Naive thymus-derived CD8-positive, alpha-beta T cell (primary cell): ENCODE measurements at regions not wholly inside any gene's neighbourhood (a gene's known extent, or its start where the extent isn't known, plus 50 kb on each side); places are given as distances from the start of the nearest gene placed in this dataset.

Experiments
- ATAC-seq, 2 donors: fragments of 150-1000 bp; cut with Tn5 transposase in 1 of 2; sonication (Bioruptor Pico), chemical (Tn5 transposase) in 1 of 2; 1 replicate in 1 of 2; 2 replicates in 1 of 2; pipeline ENCODE4 v1.10.0; 2021; ENCODE audit warnings: mild to moderate bottlenecking in 2 of 2, moderate library complexity in 2 of 2
- POLR2A ChIA-PET: fragments of 350-600 bp; sonication (Branson Sonifier 250); formaldehyde crosslinking; loops from one replicate; lab custom pipeline; 2021; ENCODE audit warnings: antibody characterized with exemption; lab: Charles Lee
- DNase-seq, 10 donors: peaks; one replicate each; pipeline versions ENCODE4 v3.0.0 to v3.0.0-alpha.2; 2020 to 2022
- H3K27ac Mint-ChIP-seq, 10 donors: one replicate each; pipeline ENCODE4 v1.8.0; 2020 to 2022; ENCODE audit warnings: mild to moderate bottlenecking in 10 of 10, mixed read lengths in 10 of 10, moderate library complexity in 4 of 10, inconsistent platforms in 1 of 10
- H3K27me3 Mint-ChIP-seq, 5 donors: one replicate each; pipeline ENCODE4 v1.8.0; 2021 to 2022; ENCODE audit warnings: mixed read lengths in 5 of 5
- H3K36me3 Mint-ChIP-seq, 3 donors: one replicate each; pipeline ENCODE4 v1.8.0; 2020 to 2022; ENCODE audit warnings: mixed read lengths in 3 of 3, mild to moderate bottlenecking in 2 of 3, inconsistent platforms in 1 of 3
- H3K4me1 Mint-ChIP-seq, 4 donors: one replicate each; pipeline ENCODE4 v1.8.0; 2021 to 2022; ENCODE audit warnings: mixed read lengths in 4 of 4
- H3K4me3 Mint-ChIP-seq, 10 donors: one replicate each; pipeline ENCODE4 v1.8.0; 2020 to 2022; ENCODE audit warnings: mild to moderate bottlenecking in 10 of 10, mixed read lengths in 10 of 10, moderate library complexity in 6 of 10, inconsistent platforms in 1 of 10
- H3K9me3 Mint-ChIP-seq, 9 donors: one replicate each; pipeline ENCODE4 v1.8.0; 2020 to 2022; ENCODE audit warnings: mixed read lengths in 9 of 9, mild to moderate bottlenecking in 3 of 9, inconsistent platforms in 1 of 9, moderate library complexity in 1 of 9

DNA sequence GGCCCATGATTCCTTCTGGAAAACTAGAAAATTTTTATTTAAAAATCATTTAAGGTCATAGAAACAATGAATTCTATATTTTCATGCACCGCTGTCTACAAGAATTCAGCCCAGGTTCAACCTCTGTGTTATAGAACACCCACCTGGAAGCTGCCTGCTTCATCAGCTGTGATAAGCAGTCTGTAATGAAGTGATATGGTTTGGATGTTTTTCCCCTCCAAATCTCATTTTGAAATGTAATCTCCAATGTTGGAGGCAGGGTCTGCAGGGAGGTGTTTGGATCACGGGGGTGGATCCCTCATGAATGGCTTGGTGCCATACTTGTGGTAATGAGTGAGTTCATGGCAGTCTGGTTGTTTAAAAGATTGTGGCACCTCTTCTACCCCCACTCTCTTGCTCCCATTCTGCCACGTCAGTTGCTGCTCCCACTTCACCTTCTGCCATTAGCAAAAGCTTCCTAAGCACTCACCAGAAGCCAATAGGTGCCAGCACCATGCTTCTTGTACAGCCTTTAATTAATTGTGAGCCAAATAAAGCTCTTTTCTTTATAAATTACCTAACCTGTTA lies 55.6 kb downstream of the MRPL32 start:
- H3K27me3 Mint-ChIP-seq = peaks cover 8 to 34% (median 24%) of the 10 kb centered on the region in 5 donors
- POLR2A ChIA-PET = no interaction called here
- H3K9me3 Mint-ChIP-seq = peaks cover 0 to 14% (median 4%) of the 10 kb centered on the region in 9 donors
- peaks cover 0 to 14% (median 0%) of the 10 kb centered on the region in 3 donors for H3K36me3 Mint-ChIP-seq
- no peak overlapping the region for H3K4me3 Mint-ChIP-seq
- H3K27ac Mint-ChIP-seq = no peak overlapping the region
- ATAC-seq (no peak), DNase-seq (no peak)
- no peaks in the 10 kb centered on the region for H3K4me1 Mint-ChIP-seq

GRCh38 chr7:42991024-42991423 lies 58.8 kb downstream of the MRPL32 start:
- POLR2A ChIA-PET = no interaction called here
- H3K36me3 Mint-ChIP-seq = peaks cover 0 to 6% (median 0%) of the 10 kb centered on the region in 3 donors
- peaks cover 0 to 2% (median 0%) of the 10 kb centered on the region in 4 donors for H3K4me1 Mint-ChIP-seq
- H3K4me3 Mint-ChIP-seq = no peak overlapping the region
- no peak for ATAC-seq
- H3K27ac Mint-ChIP-seq = no peak overlapping the region
- H3K27me3 Mint-ChIP-seq = peaks cover 9 to 51% (median 28%) of the 10 kb centered on the region in 5 donors
- no peak for DNase-seq
- peaks cover 0 to 6% (median 0%) of the 10 kb centered on the region in 9 donors for H3K9me3 Mint-ChIP-seq

GRCh38 chr7:42991913-42992591 lies 59.9 kb downstream of the MRPL32 start:
- POLR2A ChIA-PET = no interaction called here
- H3K9me3 Mint-ChIP-seq = no peaks in the 10 kb centered on the region
- peaks cover 0 to 2% (median 0%) of the 10 kb centered on the region in 4 donors for H3K4me1 Mint-ChIP-seq
- H3K36me3 Mint-ChIP-seq = no peaks in the 10 kb centered on the region
- H3K27me3 Mint-ChIP-seq = peaks cover 7 to 41% (median 23%) of the 10 kb centered on the region in 5 donors
- ATAC-seq (no peak), DNase-seq (no peak)
- H3K4me3 Mint-ChIP-seq = no peak overlapping the region
- no peak overlapping the region for H3K27ac Mint-ChIP-seq

DNA sequence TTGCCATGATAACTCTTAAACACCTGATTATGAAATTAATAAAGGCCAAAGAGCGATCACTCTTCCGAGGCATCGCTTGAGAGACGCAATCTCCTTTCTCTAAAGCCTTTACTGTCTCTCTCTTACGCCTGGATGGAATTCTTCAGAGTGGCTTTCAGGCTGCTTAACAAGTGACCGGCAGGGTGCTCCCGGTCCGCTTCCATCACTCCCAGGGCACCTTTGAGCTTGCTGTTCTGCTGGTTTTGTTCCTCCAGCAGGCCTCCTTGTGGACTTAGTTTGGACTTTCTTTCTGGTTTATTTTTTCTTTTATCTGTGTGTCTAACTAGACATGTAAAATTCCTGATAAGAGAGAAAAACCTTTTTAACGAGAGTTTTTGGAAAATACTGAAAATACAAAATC lies 60.9 kb downstream of the MRPL32 start:
- peaks cover 7 to 38% (median 23%) of the 10 kb centered on the region in 5 donors for H3K27me3 Mint-ChIP-seq
- no peak overlapping the region for H3K4me3 Mint-ChIP-seq
- no peaks in the 10 kb centered on the region for H3K36me3 Mint-ChIP-seq
- DNase-seq (no peak), ATAC-seq (no peak)
- POLR2A ChIA-PET = no interaction called here
- H3K9me3 Mint-ChIP-seq = no peaks in the 10 kb centered on the region
- H3K4me1 Mint-ChIP-seq = peaks cover 0 to 2% (median 0%) of the 10 kb centered on the region in 4 donors
- H3K27ac Mint-ChIP-seq = no peak overlapping the region

DNA sequence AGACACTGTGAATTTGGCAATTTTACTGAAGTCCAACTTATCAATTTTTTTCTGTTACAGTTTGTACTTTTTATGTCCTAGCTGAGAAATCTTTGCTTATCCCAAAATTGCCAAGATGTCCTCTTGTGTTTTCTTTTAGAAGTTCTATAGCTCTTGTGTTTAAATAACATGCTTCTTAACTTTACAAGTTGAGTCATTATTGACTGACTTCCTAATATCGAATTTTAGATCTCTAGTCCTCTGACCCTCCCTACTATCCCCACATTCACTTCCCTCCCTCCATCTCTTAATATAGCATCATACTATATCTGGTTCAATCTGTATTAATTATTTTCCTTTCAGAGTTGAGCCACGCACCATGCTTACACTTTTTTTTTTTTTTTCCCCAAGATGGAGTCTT lies 61.9 kb downstream of the MRPL32 start:
- ATAC-seq = no peak
- Mint-ChIP-seq H3K9me3 (peaks cover 0 to 3% (median 0%) of the 10 kb centered on the region in 9 donors), H3K27ac (no peak overlapping the region), H3K4me1 (peaks cover 0 to 2% (median 0%) of the 10 kb centered on the region in 4 donors), H3K36me3 (no peaks in the 10 kb centered on the region), H3K27me3 (peaks cover 7 to 38% (median 20%) of the 10 kb centered on the region in 5 donors), H3K4me3 (no peak overlapping the region)
- no peak for DNase-seq
- POLR2A ChIA-PET = no interaction called here

GRCh38 chr7:42997611-42998010 lies 65.4 kb downstream of the MRPL32 start:
- no peak overlapping the region for H3K27ac Mint-ChIP-seq
- no peak for ATAC-seq
- H3K4me3 Mint-ChIP-seq = no peak overlapping the region
- H3K9me3 Mint-ChIP-seq = peaks cover 0 to 3% (median 0%) of the 10 kb centered on the region in 9 donors
- peaks cover 4 to 25% (median 14%) of the 10 kb centered on the region in 5 donors for H3K27me3 Mint-ChIP-seq
- no peaks in the 10 kb centered on the region for H3K36me3 Mint-ChIP-seq
- POLR2A ChIA-PET = no interaction called here
- peaks cover 0 to 2% (median 0%) of the 10 kb centered on the region in 4 donors for H3K4me1 Mint-ChIP-seq
- no peak for DNase-seq

DNA sequence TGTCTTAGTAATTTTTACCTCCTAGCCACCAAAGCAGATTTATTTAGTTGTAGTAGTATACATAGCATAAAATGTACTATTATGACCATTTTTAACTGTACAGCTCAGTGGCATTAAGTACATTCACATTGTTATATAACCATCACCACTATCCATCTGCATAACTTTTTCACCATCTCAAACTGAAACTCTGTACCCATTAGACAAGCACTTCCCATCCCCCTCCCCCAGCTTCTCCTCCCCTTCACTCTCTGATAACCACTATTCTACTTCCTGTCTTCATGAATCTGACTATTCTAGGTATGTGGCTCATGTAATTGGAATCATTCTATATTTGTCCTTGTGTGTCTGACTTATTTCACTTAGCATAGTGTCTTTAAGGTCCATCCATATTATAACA lies 71.9 kb downstream of the MRPL32 start:
- peaks cover 12 to 22% (median 19%) of the 10 kb centered on the region in 5 donors for H3K27me3 Mint-ChIP-seq
- H3K4me3 Mint-ChIP-seq = no peak overlapping the region
- peaks cover 0 to 6% (median 2%) of the 10 kb centered on the region in 4 donors for H3K4me1 Mint-ChIP-seq
- POLR2A ChIA-PET = no interaction called here
- no peaks in the 10 kb centered on the region for H3K9me3 Mint-ChIP-seq
- H3K36me3 Mint-ChIP-seq = no peaks in the 10 kb centered on the region
- no peak for ATAC-seq
- peak overlapping the region in 1 of 10 donors; percentile 31 for H3K27ac Mint-ChIP-seq
- DNase-seq = no peak

- H3K9me3 Mint-ChIP-seq = no peaks in the 10 kb centered on the region
- no peak overlapping the region for H3K4me3 Mint-ChIP-seq
- POLR2A ChIA-PET = no interaction called here
- H3K27ac Mint-ChIP-seq = no peak overlapping the region
- peaks cover 13 to 26% (median 21%) of the 10 kb centered on the region in 5 donors for H3K27me3 Mint-ChIP-seq
- H3K4me1 Mint-ChIP-seq = peaks cover 0 to 6% (median 2%) of the 10 kb centered on the region in 4 donors
- no peak for ATAC-seq
- H3K36me3 Mint-ChIP-seq = no peaks in the 10 kb centered on the region
- no peak for DNase-seq
These were observed 73.8 kb downstream of the MRPL32 start for GRCh38 chr7:43006008-43006407.

GRCh38 chr7:43010061-43010460 lies 77.9 kb downstream of the MRPL32 start:
- no peaks in the 10 kb centered on the region for H3K4me1 Mint-ChIP-seq
- H3K36me3 Mint-ChIP-seq = peaks cover 0 to 5% (median 0%) of the 10 kb centered on the region in 3 donors
- H3K9me3 Mint-ChIP-seq = peaks cover 0 to 12% (median 3%) of the 10 kb centered on the region in 9 donors
- H3K27ac Mint-ChIP-seq = no peak overlapping the region
- ATAC-seq (no peak), DNase-seq (no peak)
- POLR2A ChIA-PET = no interaction called here
- H3K27me3 Mint-ChIP-seq = peaks cover 19 to 43% (median 39%) of the 10 kb centered on the region in 5 donors
- no peak overlapping the region for H3K4me3 Mint-ChIP-seq

GRCh38 chr7:43011879-43012278 lies 79.7 kb downstream of the MRPL32 start:
- Mint-ChIP-seq H3K27ac (no peak overlapping the region), H3K36me3 (peaks cover 0 to 5% (median 0%) of the 10 kb centered on the region in 3 donors), H3K9me3 (peaks cover 0 to 12% (median 3%) of the 10 kb centered on the region in 9 donors), H3K27me3 (peaks cover 19 to 48% (median 31%) of the 10 kb centered on the region in 5 donors), H3K4me1 (no peaks in the 10 kb centered on the region), H3K4me3 (no peak overlapping the region)
- POLR2A ChIA-PET = no interaction called here
- ATAC-seq (no peak), DNase-seq (no peak)

- H3K27ac Mint-ChIP-seq = no peak overlapping the region
- peaks cover 0 to 12% (median 3%) of the 10 kb centered on the region in 9 donors for H3K9me3 Mint-ChIP-seq
- H3K4me3 Mint-ChIP-seq = no peak overlapping the region
- peaks cover 0 to 5% (median 0%) of the 10 kb centered on the region in 3 donors for H3K36me3 Mint-ChIP-seq
- no peaks in the 10 kb centered on the region for H3K4me1 Mint-ChIP-seq
- ATAC-seq (no peak), DNase-seq (no peak)
- POLR2A ChIA-PET = no interaction called here
- H3K27me3 Mint-ChIP-seq = peaks cover 20 to 66% (median 34%) of the 10 kb centered on the region in 5 donors
These were observed 82.2 kb downstream of the MRPL32 start for GRCh38 chr7:43014406-43014805.

GRCh38 chr7:43015301-43015700 lies 83.1 kb downstream of the MRPL32 start:
- POLR2A ChIA-PET = no interaction called here
- H3K27ac Mint-ChIP-seq = no peak overlapping the region
- peaks cover 21 to 66% (median 34%) of the 10 kb centered on the region in 5 donors for H3K27me3 Mint-ChIP-seq

DNA sequence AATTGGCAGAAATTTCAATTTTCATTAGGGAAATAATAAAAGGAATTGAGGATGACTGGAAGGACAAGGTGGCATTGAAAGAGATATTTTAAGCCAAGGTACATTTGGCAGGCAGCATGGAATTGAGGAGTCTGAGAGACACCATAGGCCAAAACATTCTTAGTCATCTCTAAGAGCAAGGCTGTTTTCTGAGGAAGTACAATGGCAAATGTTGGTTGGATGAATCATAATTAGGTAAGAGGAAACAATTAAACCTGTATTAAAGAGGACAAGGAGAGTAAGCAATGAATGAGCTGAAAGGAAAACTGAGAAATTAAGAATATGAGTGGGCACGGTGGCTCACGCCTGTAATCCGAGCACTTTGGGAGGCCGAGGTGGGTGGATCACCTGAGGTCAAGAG lies 86.3 kb downstream of the MRPL32 start:
- Mint-ChIP-seq H3K27me3 (peaks cover 15 to 56% (median 24%) of the 10 kb centered on the region in 5 donors), H3K4me1 (no peaks in the 10 kb centered on the region), H3K4me3 (no peak overlapping the region), H3K27ac (no peak overlapping the region), H3K9me3 (no peaks in the 10 kb centered on the region), H3K36me3 (no peaks in the 10 kb centered on the region)
- POLR2A ChIA-PET = no interaction called here
- no peak for DNase-seq
- ATAC-seq = no peak

More at GRCh38 chr7:43015301-43015700, 83.1 kb downstream of the MRPL32 start:
- DNase-seq (no peak), ATAC-seq (no peak)
- Mint-ChIP-seq H3K9me3 (peaks cover 0 to 12% (median 3%) of the 10 kb centered on the region in 9 donors), H3K4me1 (no peaks in the 10 kb centered on the region), H3K36me3 (peaks cover 0 to 5% (median 0%) of the 10 kb centered on the region in 3 donors), H3K4me3 (no peak overlapping the region)
